EH (cell line): ENCODE measurements at regions not wholly inside any gene's neighbourhood (a gene's known extent, or its start where the extent isn't known, plus 50 kb on each side); places are given as distances from the start of the nearest gene placed in this dataset.
A peak's percentile ranks its signal among the peaks of the same experiment; 100 is the strongest.
"Not testable (repeated sequence)": the region's sequence is repeated elsewhere in the genome, so short reads cannot be mapped to it uniquely, and the experiment has no call there.

Experiments used
- DNase-seq: peaks from one replicate; pipeline ENCODE4 v3.0.0-alpha.2; 2015; ENCODE audit warnings: low read depth

GRCh38 chr14:38973083-38973700, 129.8 kb downstream of the SEC23A start:
- no peak for DNase-seq

GRCh38 chr14:38972511-38972910, 130.5 kb downstream of the SEC23A start:
- no peak for DNase-seq

GRCh38 chr14:38971258-38971921, 131.6 kb downstream of the SEC23A start:
- DNase-seq: no peak

DNA sequence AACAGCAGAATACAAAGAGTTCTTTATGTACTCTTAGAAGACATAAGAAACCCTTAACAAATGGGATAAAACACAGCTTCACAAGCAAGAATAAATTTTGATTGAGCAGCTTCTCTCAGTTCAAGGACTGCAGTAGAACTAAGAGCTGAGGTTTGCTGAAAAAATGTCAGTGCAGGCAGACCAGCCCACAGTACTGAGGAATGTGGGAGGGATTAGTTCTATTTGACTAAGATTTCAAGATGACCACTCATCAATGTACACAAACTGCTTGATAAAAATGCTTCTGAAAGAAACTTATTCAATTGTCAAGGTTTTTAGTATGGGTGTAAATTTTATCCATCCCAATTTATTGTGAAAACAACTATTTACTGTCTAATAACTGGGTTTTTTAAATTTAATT, 138.4 kb downstream of the SEC23A start:
- DNase-seq: peak; percentile 49

DNA sequence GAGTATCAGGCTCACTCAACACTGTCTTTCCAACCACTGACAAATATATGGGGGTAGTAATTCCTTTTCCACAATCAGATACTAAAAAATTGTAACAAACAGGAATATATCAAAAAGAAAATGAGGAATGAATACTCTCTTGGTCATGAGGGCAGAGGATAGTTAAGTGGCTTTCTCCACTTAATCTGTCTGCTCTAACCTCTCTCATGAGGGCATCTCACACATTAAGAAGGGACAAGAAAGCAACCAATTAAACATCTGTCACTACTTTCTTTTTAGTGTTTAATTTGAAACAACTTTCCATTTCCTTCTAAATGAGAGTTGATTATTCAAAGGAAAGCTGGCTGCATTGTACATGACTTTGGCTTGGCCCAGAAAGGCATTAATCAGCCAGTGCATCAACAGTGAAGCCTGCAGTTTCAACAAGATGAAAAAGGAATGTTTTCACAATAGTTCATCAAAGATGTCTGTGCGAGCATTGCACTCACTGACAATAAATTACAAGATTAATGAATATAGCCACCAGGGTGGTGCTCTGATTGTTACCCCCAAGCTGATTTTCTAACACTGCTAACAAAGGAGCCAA, 142.0 kb downstream of the SEC23A start:
- no peak for DNase-seq

DNA sequence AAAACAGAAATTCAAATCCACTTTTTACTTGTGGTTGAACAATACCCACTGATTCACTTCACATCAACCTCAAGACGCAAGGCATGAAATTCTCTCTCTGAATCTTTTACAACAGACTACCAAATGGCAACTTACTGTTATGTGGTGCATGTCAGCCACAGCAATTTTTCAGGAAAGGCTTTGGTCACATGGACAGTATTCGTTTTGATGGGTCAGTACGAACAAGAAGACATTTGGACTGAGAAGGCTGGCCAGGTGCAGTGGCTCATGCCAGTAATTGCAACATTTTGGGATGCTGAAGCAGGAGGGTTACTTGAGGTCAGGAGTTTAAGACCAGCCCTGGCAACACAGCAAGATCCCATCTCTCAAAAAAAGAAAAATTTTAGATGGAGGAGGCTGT, 144.0 kb downstream of the SEC23A start:
- DNase-seq: no peak

GRCh38 chr14:38958589-38958988, 144.4 kb downstream of the SEC23A start:
- peak; percentile 5 for DNase-seq

- DNase-seq: peak; percentile 76
Measured at GRCh38 chr14:38951451-38951850, 151.6 kb downstream of the SEC23A start.

GRCh38 chr14:38950676-38951075, 152.4 kb downstream of the SEC23A start:
- peak; percentile 15 for DNase-seq

DNA sequence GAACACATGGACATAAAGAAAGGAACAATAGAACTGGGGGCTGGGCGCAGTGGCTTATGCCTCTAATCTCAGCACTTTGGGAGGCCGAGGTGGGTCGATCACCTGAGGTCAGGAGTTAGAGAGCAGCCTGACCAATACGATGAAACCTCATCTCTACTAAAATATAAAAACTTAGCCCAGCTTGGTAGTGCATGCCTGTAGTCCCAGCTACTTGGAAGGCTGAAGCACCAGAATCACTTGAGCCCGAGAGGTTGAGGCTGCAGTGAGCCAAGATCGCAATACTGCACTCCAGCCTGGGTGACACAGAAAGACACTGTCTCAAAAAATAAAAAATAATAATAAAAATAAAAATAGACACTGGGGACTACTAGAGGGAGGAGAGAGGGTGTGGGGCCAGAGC, 154.5 kb downstream of the SEC23A start:
- DNase-seq: no peak

DNA sequence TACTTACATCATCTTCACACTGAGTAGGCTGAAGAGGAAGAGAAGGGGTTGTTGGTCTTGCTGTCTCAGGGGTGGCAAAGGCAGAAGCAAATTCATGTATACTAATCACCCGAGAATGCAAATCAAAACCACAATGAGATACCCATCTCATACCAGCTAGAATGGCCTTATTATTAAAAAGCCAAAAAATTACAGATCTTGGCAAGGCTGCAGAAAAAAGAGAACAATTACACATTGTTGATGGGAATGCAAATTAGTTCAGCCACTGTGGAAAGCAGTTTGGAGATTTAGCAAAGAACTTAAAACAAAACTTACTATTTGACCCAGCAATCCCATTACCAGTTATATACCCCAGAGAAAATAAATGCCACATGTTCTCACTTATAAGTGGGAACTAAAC, 154.9 kb downstream of the SEC23A start:
- peak; percentile 80 for DNase-seq

- DNase-seq: no peak
Measured at GRCh38 chr14:38947343-38947742, 155.7 kb downstream of the SEC23A start.

DNA sequence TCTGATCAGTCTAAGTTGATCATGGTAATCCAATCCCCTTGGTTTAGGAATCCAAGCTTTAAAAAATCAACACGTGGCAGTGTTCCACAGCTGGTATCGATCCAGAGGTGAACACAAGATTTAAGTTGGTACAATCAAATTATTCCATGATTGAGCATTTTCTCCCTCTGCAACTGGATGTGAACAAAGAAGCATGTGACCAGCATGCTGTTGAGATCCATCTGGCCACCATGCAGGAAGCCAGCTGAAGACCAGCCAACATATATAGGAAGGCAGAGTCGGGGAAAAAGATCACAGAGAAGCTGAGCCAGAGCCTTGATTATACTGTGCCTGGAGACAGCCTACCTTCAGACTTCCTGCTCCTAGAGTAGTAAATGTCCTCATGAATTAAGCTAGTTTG, 158.3 kb downstream of the SEC23A start:
- no peak for DNase-seq

DNA sequence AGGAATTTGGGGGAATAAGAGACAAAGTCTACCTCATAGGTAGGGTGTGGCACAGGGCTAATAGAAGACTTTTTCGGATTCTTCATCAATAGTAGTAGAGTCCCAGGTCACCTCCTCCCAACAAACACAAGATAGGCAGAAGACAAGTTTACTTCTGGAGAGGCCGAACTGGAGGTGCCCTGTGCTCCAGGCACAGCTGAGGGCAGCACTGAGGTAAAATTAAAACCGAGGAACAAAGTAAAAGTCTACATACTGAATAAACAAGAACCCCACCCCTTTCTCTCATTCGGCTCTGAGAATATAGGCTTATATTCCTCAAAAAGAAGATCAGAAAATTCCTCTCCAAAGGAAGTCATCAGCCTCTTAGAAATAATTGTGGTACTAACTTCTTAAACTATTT, 161.5 kb downstream of the SEC23A start:
- no peak for DNase-seq

DNA sequence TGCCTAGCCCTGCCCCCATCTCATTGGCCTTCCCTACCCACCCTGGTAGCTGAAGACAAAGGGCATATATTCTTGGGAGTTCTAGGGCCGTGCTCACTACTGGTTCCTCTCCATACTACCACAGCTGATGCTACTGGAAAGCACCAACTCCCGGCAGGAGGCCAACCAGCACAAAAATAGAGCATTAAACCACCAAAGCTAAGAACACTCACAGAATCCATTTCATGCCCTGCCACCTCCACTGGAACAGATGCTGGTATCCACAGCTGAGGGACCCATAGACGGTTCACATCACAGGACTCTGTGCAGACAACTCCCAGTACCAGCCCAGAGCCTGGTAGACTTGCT, 170.4 kb downstream of the SEC23A start:
- DNase-seq: not testable (repeated sequence)

- DNase-seq: no peak
Measured at GRCh38 chr14:38931969-38932652, 170.9 kb downstream of the SEC23A start.

GRCh38 chr14:38930898-38931297, 172.1 kb downstream of the SEC23A start:
- DNase-seq: no peak

DNA sequence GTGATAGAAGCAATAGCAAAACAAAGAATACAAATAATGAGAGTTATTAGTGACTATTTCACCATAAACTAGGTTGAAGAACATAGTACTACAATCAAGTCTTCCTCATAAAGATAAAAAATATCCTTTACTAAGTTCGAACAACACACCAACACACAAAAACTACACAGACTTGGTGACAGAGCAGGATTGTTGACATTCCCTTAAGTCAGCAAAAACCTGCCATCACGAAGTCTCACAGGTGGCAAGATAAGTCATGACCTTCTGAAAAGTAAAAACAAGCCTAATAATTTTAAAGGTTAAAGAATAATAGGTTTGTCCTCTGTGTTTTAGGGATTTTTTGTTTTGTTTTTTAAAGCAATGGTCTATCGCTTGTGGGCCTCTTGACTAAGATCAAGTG, 173.0 kb downstream of the SEC23A start:
- DNase-seq: no peak

DNA sequence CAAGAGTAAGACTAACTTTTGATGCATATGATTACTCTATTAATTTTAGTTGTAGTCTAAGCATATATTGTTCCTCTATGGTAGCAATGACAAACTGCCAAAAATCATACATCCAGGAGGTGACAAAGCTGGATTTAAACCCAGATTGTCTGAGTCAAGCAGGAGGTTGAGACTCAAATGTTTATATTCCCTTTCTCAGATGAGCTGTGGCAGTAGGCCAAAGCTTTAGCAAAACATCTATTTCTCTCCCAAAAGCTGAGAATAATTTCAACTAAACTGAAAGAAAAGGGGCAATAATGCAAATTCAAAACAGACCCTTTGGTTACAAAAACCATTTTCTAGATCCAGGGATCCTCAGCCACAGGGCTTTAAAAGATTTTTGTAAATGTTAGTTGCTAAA, 173.6 kb downstream of the SEC23A start:
- DNase-seq: no peak

DNA sequence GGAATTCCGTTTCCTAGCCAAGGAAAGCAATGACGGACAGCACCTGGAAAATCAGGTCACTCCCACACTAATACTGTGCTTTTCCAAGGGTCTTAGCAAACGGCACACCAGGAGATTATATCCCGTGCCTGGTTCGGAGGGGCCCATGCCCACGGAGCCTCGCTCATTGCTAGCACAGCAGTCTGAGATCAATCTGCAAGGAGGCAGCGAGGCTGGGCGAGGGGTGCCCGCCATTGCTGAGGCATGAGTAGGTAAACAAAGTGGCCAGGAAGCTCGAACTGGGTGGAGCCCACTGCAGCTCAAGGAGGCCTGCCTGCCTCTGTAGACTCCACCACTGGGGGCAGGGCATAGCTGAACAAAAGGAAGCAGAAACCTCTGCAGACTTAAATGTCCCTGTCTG, 181.1 kb downstream of the SEC23A start:
- not testable (repeated sequence) for DNase-seq

DNA sequence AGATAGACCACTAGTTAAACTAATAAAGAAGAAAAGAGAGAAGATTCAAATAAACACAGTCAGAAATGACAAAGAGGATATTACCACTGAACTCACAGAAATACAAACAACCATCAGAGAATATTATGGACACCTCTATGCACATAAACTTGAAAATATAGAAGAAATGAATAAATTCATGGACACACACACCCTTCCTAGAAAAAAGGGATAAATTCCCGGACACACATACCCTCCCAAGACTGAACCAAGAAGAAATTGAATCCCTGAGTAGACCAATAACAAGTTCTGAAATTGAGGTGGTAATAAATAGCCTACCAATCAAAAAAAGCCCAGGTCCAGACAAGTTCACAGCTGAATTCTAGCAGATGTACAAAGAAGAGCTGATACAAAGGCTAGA, 187.9 kb downstream of the SEC23A start:
- no peak for DNase-seq

DNA sequence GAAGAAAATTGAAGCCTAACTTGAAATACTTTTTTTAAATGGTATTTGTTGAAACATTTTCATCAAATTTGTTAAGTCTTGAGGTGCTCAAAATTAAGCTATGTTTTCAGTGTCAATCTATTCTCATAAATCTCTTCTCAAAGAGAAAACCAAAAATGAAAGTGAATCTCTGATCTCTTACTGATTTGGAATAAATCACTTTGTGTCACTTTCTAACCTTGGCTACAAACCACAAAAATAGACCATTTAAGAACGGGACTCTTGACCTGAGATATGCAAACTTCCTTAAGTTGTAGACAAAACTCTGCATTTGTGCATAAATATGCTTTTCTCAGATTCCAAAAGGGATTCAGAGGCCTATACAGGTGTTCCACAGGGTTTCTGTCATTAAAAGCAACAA, 192.9 kb downstream of the SEC23A start:
- no peak for DNase-seq

DNA sequence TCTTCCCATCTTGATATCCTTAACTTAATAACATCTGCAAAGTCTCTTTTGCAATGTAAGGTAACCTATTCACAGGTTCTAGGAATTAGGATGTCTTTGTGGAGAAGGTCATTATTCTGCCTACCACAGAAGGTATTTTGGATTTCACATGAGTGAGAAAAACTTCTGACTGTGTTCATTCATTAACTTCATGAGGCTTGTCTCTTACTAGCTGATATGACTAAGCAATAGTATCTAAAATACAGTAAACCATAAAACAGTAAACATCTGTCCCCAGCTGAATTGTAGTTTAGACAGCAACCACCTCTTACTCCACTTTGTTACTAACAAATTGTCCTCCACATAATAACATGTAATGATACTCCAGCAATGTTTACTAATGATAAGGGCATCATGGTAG, 198.1 kb downstream of the SEC23A start:
- no peak for DNase-seq
